PC-3 (cell line): ENCODE measurements at regions not wholly inside any gene's neighbourhood (a gene's known extent, or its start where the extent isn't known, plus 50 kb on each side); places are given as distances from the start of the nearest gene placed in this dataset.

ENCODE experiments used
- EZH2 ChIP-seq: fragments of 300-600 bp; sonication (generic); IDR thresholded peaks from one replicate; pipeline ENCODE4 v1.6.1; 2017; ENCODE audit warnings: antibody characterized with exemption, mild to moderate bottlenecking, low read length; ENCODE audit not compliant: unreplicated experiment
- TF ChIP-seq, protein P1 (sequence below): fragments of 300-600 bp; sonication (generic); conservative IDR thresholded peaks from 2 replicates; pipeline ENCODE4 v1.5.1; 2017; ENCODE audit warnings: antibody characterized with exemption, low read depth, mild to moderate bottlenecking, low read length

DNA sequence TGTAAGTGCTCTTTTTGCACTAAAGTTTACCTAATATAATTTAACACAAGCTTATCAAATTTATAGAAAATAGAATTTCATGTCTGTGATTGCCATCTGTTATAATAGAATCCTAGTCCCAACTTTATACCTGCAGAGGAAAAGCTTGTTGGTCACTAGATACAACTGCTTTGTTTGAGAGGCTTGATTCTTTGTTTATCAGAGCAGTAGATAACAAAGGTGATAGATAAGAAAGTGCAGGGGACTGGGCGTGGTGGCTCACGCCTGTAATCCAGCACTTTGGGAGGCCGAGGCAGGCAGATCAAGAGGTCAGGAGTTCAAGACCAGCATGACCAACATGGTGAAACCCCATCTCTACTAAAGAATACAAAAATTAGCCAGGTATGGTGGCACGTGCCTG is 528.0 kb downstream of the STK39 start:
- TF ChIP-seq EZH2 = no peak
- TF ChIP-seq, protein P1, sequence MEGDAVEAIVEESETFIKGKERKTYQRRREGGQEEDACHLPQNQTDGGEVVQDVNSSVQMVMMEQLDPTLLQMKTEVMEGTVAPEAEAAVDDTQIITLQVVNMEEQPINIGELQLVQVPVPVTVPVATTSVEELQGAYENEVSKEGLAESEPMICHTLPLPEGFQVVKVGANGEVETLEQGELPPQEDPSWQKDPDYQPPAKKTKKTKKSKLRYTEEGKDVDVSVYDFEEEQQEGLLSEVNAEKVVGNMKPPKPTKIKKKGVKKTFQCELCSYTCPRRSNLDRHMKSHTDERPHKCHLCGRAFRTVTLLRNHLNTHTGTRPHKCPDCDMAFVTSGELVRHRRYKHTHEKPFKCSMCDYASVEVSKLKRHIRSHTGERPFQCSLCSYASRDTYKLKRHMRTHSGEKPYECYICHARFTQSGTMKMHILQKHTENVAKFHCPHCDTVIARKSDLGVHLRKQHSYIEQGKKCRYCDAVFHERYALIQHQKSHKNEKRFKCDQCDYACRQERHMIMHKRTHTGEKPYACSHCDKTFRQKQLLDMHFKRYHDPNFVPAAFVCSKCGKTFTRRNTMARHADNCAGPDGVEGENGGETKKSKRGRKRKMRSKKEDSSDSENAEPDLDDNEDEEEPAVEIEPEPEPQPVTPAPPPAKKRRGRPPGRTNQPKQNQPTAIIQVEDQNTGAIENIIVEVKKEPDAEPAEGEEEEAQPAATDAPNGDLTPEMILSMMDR = no peak
